Gastrocnemius medialis (tissue), 4 donors: ENCODE measurements at regions not wholly inside any gene's neighbourhood (a gene's known extent, or its start where the extent isn't known, plus 50 kb on each side); places are given as distances from the start of the nearest gene placed in this dataset.

Source experiments
- ATAC-seq, 2 donors: fragments of 150-250 bp; one replicate each; pipeline ENCODE4 v1.9.1; 2016
- DNase-seq, 2 donors: peaks; one replicate each; pipeline ENCODE4 v3.0.0-alpha.2; 2019
- H3K27ac ChIP-seq, 4 donors: fragments of 200-600 bp; sonication (generic); 1 replicate in 1 of 4; 2 replicates in 3 of 4; pipeline ENCODE4 v1.5.1; 2016 to 2018; ENCODE audit warnings: mild to moderate bottlenecking in 2 of 4, moderate library complexity in 1 of 4
- H3K27me3 ChIP-seq, 3 donors: fragments of 200-600 bp; sonication (generic) in 2 of 3; 1 replicate in 1 of 3; 2 replicates in 2 of 3; pipeline versions ENCODE4 v1.5.1 to v1.6.0; 2016 to 2019; ENCODE audit warnings: mild to moderate bottlenecking in 1 of 3, moderate library complexity in 1 of 3
- H3K36me3 ChIP-seq, 2 donors: fragments of 200-600 bp; sonication (generic) in 1 of 2; one replicate each; pipeline ENCODE4 v1.5.1; 2017 to 2018
- H3K4me1 ChIP-seq, 2 donors: fragments of 200-600 bp; sonication (generic) in 1 of 2; one replicate each; pipeline ENCODE4 v1.5.1; 2016 to 2017; ENCODE audit warnings: mild to moderate bottlenecking in 2 of 2
- H3K4me3 ChIP-seq, 4 donors: fragments of 200-600 bp; sonication (generic) in 3 of 4; 1 replicate in 1 of 4; 2 replicates in 3 of 4; pipeline ENCODE4 v1.5.1; 2016 to 2019; ENCODE audit warnings: mild to moderate bottlenecking in 2 of 4
- H3K9me3 ChIP-seq, 3 donors: fragments of 200-600 bp; sonication (generic) in 2 of 3; 1 replicate in 1 of 3; 2 replicates in 2 of 3; pipeline ENCODE4 v1.5.1; 2016 to 2019
- CTCF ChIP-seq, 5 experiments: fragments of 450-650 bp in 3 of 5; fragments of 200-600 bp in 2 of 5; sonication (generic) in 2 of 5; IDR thresholded peaks in 4 of 5; conservative IDR thresholded peaks in 1 of 5; 1 replicate in 4 of 5; 2 replicates in 1 of 5; pipeline ENCODE4 v1.5.1; 2016 to 2019; ENCODE audit warnings: antibody characterized with exemption in 5 of 5, mild to moderate bottlenecking in 3 of 5, moderate library complexity in 3 of 5
- POLR2A ChIP-seq, 2 donors: fragments of 450-650 bp; IDR thresholded peaks; one replicate each; pipeline ENCODE4 v1.6.1; 2017; ENCODE audit warnings: antibody characterized with exemption in 2 of 2, mild to moderate bottlenecking in 2 of 2, moderate library complexity in 2 of 2
- in situ Hi-C, 4 donors: fragments of 200-750 bp; cut with MboI; loops; one replicate each; pipeline versions ENCODE4 v1.15.0 to v1.8.0; 2017; ENCODE audit warnings: low sequenced_read_pairs in 4 of 4
- intact Hi-C: fragments of 100-400 bp; cut with DNase I; formaldehyde crosslinking; loops from one replicate; pipeline ENCODE4 v1.15.1; 2023; ENCODE audit warnings: low total_unique reads

GRCh38 chr4:67292636-67293035 is 252.7 kb downstream of the CENPC start:
- Histone ChIP-seq H3K27ac (no peak overlapping the region), H3K27me3 (no peaks in the 10 kb centered on the region), H3K4me3 (no peak overlapping the region), H3K4me1 (no peaks in the 10 kb centered on the region), H3K9me3 (no peaks in the 10 kb centered on the region), H3K36me3 (no peaks in the 10 kb centered on the region)
- intact Hi-C loops = no loop called here
- no peak for TF ChIP-seq CTCF (IDR thresholded peaks at IDR 0.05 in 4 of 5, conservative IDR thresholded peaks at IDR 0.05 in 1 of 5)
- TF ChIP-seq POLR2A (IDR thresholded peaks at IDR 0.05) = no peak
- no peak for DNase-seq
- in situ Hi-C loops = no loop called here
- no peak for ATAC-seq

- no peaks in the 10 kb centered on the region for H3K36me3 ChIP-seq
- H3K27ac ChIP-seq = no peak overlapping the region
- no peaks in the 10 kb centered on the region for H3K27me3 ChIP-seq
- no peak overlapping the region for H3K4me3 ChIP-seq
- ATAC-seq (no peak), DNase-seq (no peak)
- no peaks in the 10 kb centered on the region for H3K4me1 ChIP-seq
- in situ Hi-C loops = no loop called here
- no peaks in the 10 kb centered on the region for H3K9me3 ChIP-seq
- intact Hi-C loops = no loop called here
- TF ChIP-seq CTCF (IDR thresholded peaks at IDR 0.05 in 4 of 5, conservative IDR thresholded peaks at IDR 0.05 in 1 of 5) (no peak), POLR2A (IDR thresholded peaks at IDR 0.05) (no peak)
Measured at GRCh38 chr4:67292045-67292444, 253.3 kb downstream of the CENPC start.

GRCh38 chr4:67291644-67292043 is 253.7 kb downstream of the CENPC start:
- TF ChIP-seq POLR2A (IDR thresholded peaks at IDR 0.05) (no peak), CTCF (IDR thresholded peaks at IDR 0.05 in 4 of 5, conservative IDR thresholded peaks at IDR 0.05 in 1 of 5) (no peak)
- H3K9me3 ChIP-seq = no peaks in the 10 kb centered on the region
- in situ Hi-C loops = no loop called here
- H3K4me1 ChIP-seq = no peaks in the 10 kb centered on the region
- ATAC-seq (no peak), DNase-seq (no peak)
- no peaks in the 10 kb centered on the region for H3K27me3 ChIP-seq
- intact Hi-C loops = no loop called here
- no peak overlapping the region for H3K4me3 ChIP-seq
- no peaks in the 10 kb centered on the region for H3K36me3 ChIP-seq
- H3K27ac ChIP-seq = no peak overlapping the region

- Histone ChIP-seq H3K27ac (no peak overlapping the region), H3K36me3 (no peaks in the 10 kb centered on the region), H3K4me3 (no peak overlapping the region), H3K4me1 (no peaks in the 10 kb centered on the region), H3K27me3 (no peaks in the 10 kb centered on the region), H3K9me3 (no peaks in the 10 kb centered on the region)
- intact Hi-C loops (no loop called here), in situ Hi-C loops (no loop called here)
- DNase-seq = no peak
- ATAC-seq = no peak
- no peak for TF ChIP-seq CTCF (IDR thresholded peaks at IDR 0.05 in 4 of 5, conservative IDR thresholded peaks at IDR 0.05 in 1 of 5)
- TF ChIP-seq POLR2A (IDR thresholded peaks at IDR 0.05) = no peak
Measured at GRCh38 chr4:67288964-67289363, 256.3 kb downstream of the CENPC start.

- intact Hi-C loops = no loop called here
Measured at GRCh38 chr4:67286724-67287123, 258.6 kb downstream of the CENPC start.

More at GRCh38 chr4:67286724-67287123, 258.6 kb downstream of the CENPC start:
- Histone ChIP-seq H3K9me3 (no peaks in the 10 kb centered on the region), H3K36me3 (no peaks in the 10 kb centered on the region), H3K27me3 (no peaks in the 10 kb centered on the region), H3K4me3 (no peak overlapping the region), H3K4me1 (no peaks in the 10 kb centered on the region), H3K27ac (no peak overlapping the region)
- TF ChIP-seq POLR2A (IDR thresholded peaks at IDR 0.05) (no peak), CTCF (IDR thresholded peaks at IDR 0.05 in 4 of 5, conservative IDR thresholded peaks at IDR 0.05 in 1 of 5) (no peak)
- in situ Hi-C loops = no loop called here
- DNase-seq (no peak), ATAC-seq (no peak)
